ENCODE measurements at regions not wholly inside any gene's neighbourhood (a gene's known extent, or its start where the extent isn't known, plus 50 kb on each side); places are given as distances from the start of the nearest gene placed in this dataset.

DNA sequence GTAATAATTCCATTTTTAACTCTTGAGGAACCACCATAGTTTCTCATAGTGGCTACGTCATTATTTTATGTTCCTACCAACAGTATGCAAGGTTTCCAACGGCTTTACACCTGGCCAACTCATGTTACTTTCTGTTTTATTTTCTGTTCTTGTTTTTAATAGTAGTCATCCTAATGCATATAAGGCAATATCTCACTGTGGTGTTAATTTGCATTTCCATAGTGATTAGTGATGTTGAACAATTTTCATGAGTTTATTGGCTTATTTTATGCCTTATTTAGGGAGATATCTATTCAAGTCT, 465.5 kb upstream of the KLF6 start:
- H3K9me3 ChIP-seq (ENCODE audit: low read depth) = no peaks in the 10 kb centered on the region
- no peak overlapping the region for H2AFZ ChIP-seq
- no peak overlapping the region for H3K27ac ChIP-seq
- no peak for DNase-seq (ENCODE audit: low spot score)
- H3K4me1 ChIP-seq (ENCODE audit: insufficient read depth) = no peaks in the 10 kb centered on the region
- TF ChIP-seq EZH2phosphoT487 (IDR thresholded peaks at IDR 0.05; ENCODE audit: low read depth, severe bottlenecking, unreplicated experiment) (no peak), EZH2 (IDR thresholded peaks at IDR 0.05; ENCODE audit: borderline replicate concordance) (no peak)
- TF ChIP-seq, protein P1, sequence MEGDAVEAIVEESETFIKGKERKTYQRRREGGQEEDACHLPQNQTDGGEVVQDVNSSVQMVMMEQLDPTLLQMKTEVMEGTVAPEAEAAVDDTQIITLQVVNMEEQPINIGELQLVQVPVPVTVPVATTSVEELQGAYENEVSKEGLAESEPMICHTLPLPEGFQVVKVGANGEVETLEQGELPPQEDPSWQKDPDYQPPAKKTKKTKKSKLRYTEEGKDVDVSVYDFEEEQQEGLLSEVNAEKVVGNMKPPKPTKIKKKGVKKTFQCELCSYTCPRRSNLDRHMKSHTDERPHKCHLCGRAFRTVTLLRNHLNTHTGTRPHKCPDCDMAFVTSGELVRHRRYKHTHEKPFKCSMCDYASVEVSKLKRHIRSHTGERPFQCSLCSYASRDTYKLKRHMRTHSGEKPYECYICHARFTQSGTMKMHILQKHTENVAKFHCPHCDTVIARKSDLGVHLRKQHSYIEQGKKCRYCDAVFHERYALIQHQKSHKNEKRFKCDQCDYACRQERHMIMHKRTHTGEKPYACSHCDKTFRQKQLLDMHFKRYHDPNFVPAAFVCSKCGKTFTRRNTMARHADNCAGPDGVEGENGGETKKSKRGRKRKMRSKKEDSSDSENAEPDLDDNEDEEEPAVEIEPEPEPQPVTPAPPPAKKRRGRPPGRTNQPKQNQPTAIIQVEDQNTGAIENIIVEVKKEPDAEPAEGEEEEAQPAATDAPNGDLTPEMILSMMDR (IDR thresholded peaks at IDR 0.05; ENCODE audit: poor library complexity) = no peak
- no peak overlapping the region for H3K4me2 ChIP-seq
- H3K9me2 ChIP-seq (replicated peaks; ENCODE audit: insufficient read depth) = no peaks in the 10 kb centered on the region
- no peaks in the 10 kb centered on the region for H3K27me3 ChIP-seq
- H3K79me2 ChIP-seq = no peaks in the 10 kb centered on the region
- 94% methylated on average over 2 of the region's 2 CpGs for WGBS (ENCODE audit: low lambda C conversion rate, missing lambda C conversion rate)
- H3K36me3 ChIP-seq (replicated peaks; ENCODE audit: insufficient read depth, low read depth) = no peaks in the 10 kb centered on the region
- no peak overlapping the region for H3K4me3 ChIP-seq
- no peaks in the 10 kb centered on the region for H4K20me1 ChIP-seq (ENCODE audit: insufficient read depth, poor library complexity, severe bottlenecking)

DNA sequence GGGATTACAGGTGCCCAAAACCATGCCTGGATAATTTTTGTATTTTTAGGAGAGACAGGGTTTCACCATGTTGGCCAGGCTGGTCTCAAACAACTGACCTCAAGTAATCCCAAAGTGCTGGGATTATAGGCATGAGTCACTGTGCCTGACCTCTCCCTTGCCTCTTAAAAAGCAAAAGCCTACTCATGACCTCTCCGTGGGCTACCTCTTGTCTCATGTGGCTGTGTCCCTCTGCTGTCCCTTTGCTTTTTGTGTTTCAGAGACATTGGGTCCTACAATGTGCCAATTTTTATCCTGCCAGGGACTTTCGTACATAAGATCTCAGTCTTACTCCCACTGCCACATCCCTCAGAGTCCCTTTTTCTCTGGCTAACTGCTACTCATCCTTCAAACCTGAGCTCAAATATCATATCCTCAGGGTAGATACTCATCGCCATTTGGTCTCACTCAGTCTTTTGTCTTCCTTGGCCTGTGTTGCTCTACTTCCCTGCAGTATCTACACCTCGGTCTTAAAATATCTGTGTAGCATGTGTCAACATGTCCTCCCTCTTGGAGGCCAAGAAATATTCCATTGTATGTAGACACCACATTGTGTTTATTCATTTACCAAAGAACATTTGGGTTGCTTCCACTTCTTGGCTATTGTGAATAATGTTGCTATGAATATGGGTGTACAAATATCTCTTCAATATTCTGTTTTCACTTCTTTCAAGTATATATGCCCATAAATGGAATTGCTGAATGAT, 465.0 kb upstream of the KLF6 start:
- H3K27me3 ChIP-seq = no peaks in the 10 kb centered on the region
- H3K36me3 ChIP-seq (replicated peaks; ENCODE audit: insufficient read depth, low read depth) = no peaks in the 10 kb centered on the region
- 84% methylated on average over 4 of the region's 4 CpGs for WGBS (ENCODE audit: low lambda C conversion rate, missing lambda C conversion rate)
- no peak for DNase-seq (ENCODE audit: low spot score)
- H4K20me1 ChIP-seq (ENCODE audit: insufficient read depth, poor library complexity, severe bottlenecking) = no peaks in the 10 kb centered on the region
- no peaks in the 10 kb centered on the region for H3K9me3 ChIP-seq (ENCODE audit: low read depth)
- no peaks in the 10 kb centered on the region for H3K9me2 ChIP-seq (replicated peaks; ENCODE audit: insufficient read depth)
- no peak overlapping the region for H3K4me2 ChIP-seq
- no peak overlapping the region for H3K27ac ChIP-seq
- no peaks in the 10 kb centered on the region for H3K4me1 ChIP-seq (ENCODE audit: insufficient read depth)
- TF ChIP-seq EZH2phosphoT487 (IDR thresholded peaks at IDR 0.05; ENCODE audit: low read depth, severe bottlenecking, unreplicated experiment) = no peak
- TF ChIP-seq, protein P1 (IDR thresholded peaks at IDR 0.05; ENCODE audit: poor library complexity) = no peak
- TF ChIP-seq EZH2 (IDR thresholded peaks at IDR 0.05; ENCODE audit: borderline replicate concordance) = no peak
- no peak overlapping the region for H2AFZ ChIP-seq
- H3K79me2 ChIP-seq = no peaks in the 10 kb centered on the region
- no peak overlapping the region for H3K4me3 ChIP-seq

DNA sequence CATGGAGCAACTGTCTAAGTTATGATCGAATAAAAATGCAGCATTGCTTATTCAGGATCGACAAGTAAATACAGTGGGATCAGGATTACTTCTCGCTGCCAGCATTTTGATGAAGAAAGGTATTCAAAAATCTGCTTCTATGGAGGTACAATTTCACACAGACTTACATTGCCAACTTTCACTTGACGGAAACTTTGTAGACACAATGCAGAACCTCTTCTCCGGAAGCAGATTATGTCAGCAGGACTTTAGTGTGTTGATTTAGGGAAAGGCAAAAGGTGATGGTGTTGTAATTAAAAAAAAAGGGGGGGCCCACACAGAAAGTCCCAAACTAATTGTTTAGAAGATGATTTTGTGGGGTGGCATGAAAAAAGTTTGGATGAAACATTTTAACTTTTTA, 462.4 kb upstream of the KLF6 start:
- no peaks in the 10 kb centered on the region for H3K79me2 ChIP-seq
- TF ChIP-seq, protein P1 (IDR thresholded peaks at IDR 0.05; ENCODE audit: poor library complexity) = no peak
- TF ChIP-seq EZH2 (IDR thresholded peaks at IDR 0.05; ENCODE audit: borderline replicate concordance) (no peak), EZH2phosphoT487 (IDR thresholded peaks at IDR 0.05; ENCODE audit: low read depth, severe bottlenecking, unreplicated experiment) (no peak)
- no peak overlapping the region for H3K4me2 ChIP-seq
- DNase-seq (ENCODE audit: low spot score) = no peak
- no peak overlapping the region for H3K4me3 ChIP-seq
- H3K27ac ChIP-seq = no peak overlapping the region
- H3K36me3 ChIP-seq (replicated peaks; ENCODE audit: insufficient read depth, low read depth) = no peaks in the 10 kb centered on the region
- H3K9me3 ChIP-seq (ENCODE audit: low read depth) = no peaks in the 10 kb centered on the region
- no peak overlapping the region for H2AFZ ChIP-seq
- no peaks in the 10 kb centered on the region for H3K27me3 ChIP-seq
- no peaks in the 10 kb centered on the region for H4K20me1 ChIP-seq (ENCODE audit: insufficient read depth, poor library complexity, severe bottlenecking)
- H3K9me2 ChIP-seq (replicated peaks; ENCODE audit: insufficient read depth) = no peaks in the 10 kb centered on the region
- WGBS (ENCODE audit: low lambda C conversion rate, missing lambda C conversion rate) = 90% methylated on average over 5 of the region's 5 CpGs
- H3K4me1 ChIP-seq (ENCODE audit: insufficient read depth) = peaks cover under 1% of the 10 kb centered on the region
